ENCODE measurements at regions not wholly inside any gene's neighbourhood (a gene's known extent, or its start where the extent isn't known, plus 50 kb on each side); places are given as distances from the start of the nearest gene placed in this dataset.
"Not testable (repeated sequence)": the region's sequence is repeated elsewhere in the genome, so short reads cannot be mapped to it uniquely, and the experiment has no call there.

- TF ChIP-seq CREM (CRISPR knock-in tag; IDR thresholded peaks at IDR 0.05) (no peak), ATF1 (CRISPR knock-in tag; IDR thresholded peaks at IDR 0.05) (no peak), SMAD4 (CRISPR knock-in tag; IDR thresholded peaks at IDR 0.05) (no peak), ZNF416 (CRISPR knock-in tag; IDR thresholded peaks at IDR 0.05) (no peak), PRRX2 (CRISPR knock-in tag; IDR thresholded peaks at IDR 0.05) (no peak), GRHL2 (CRISPR knock-in tag; IDR thresholded peaks at IDR 0.05; ENCODE audit: insufficient replicate concordance, severe bottlenecking) (no peak), PRDM15 (CRISPR knock-in tag; IDR thresholded peaks at IDR 0.05) (no peak), ZNF281 (CRISPR knock-in tag; IDR thresholded peaks at IDR 0.05) (no peak), ZNF121 (CRISPR knock-in tag; IDR thresholded peaks at IDR 0.05) (no peak), SP1 (CRISPR knock-in tag; conservative IDR thresholded peaks at IDR 0.05) (no peak), ARID4B (CRISPR knock-in tag; IDR thresholded peaks at IDR 0.05; ENCODE audit: borderline replicate concordance) (no peak), TEAD1 (CRISPR knock-in tag; IDR thresholded peaks at IDR 0.05) (no peak)
These were observed 131.5 kb upstream of the SP8 start (continued) for GRCh38 chr7:20918156-20918555.

- peaks cover 30% of the 10 kb centered on the region for H3K9me3 Mint-ChIP-seq
- H3K27ac Mint-ChIP-seq; H3K4me1 Mint-ChIP-seq; H3K27me3 Mint-ChIP-seq (ENCODE audit: low read depth); ATAC-seq; DNase-seq (ENCODE audit: low spot score); POLR2A ChIA-PET; CTCF ChIA-PET; H3K4me3 Mint-ChIP-seq: not testable (repeated sequence)
- peaks cover 10% of the 10 kb centered on the region; the same call in 1 of the 2 replicates for H3K36me3 Mint-ChIP-seq
These were observed 140.5 kb upstream of the SP8 start for GRCh38 chr7:20927178-20927577.

- Mint-ChIP-seq H3K27me3 (ENCODE audit: low read depth) (no peaks in the 10 kb centered on the region), H3K27ac (no peak overlapping the region), H3K9me3 (peaks cover 22% of the 10 kb centered on the region), H3K36me3 (peaks cover 6% of the 10 kb centered on the region; the same call in 1 of the 2 replicates), H3K4me3 (no peak overlapping the region), H3K4me1 (no peaks in the 10 kb centered on the region)
- CTCF ChIA-PET, result no interaction called here
- no peak for ATAC-seq
- DNase-seq (ENCODE audit: low spot score), result no peak
- POLR2A ChIA-PET, result interaction anchor here (0.6 kb wide), 1 partner anchor 924 kb away, joined by 4 read pairs; no protein-coding TSS in a partner anchor
- no peak for TF ChIP-seq OVOL2 (CRISPR knock-in tag; IDR thresholded peaks at IDR 0.05; ENCODE audit: borderline replicate concordance)
- no peak for TF ChIP-seq MLX (CRISPR knock-in tag; IDR thresholded peaks at IDR 0.05)
- TF ChIP-seq ARID4B (CRISPR knock-in tag; IDR thresholded peaks at IDR 0.05; ENCODE audit: borderline replicate concordance), result no peak
- TF ChIP-seq NFE2L1 (CRISPR knock-in tag; IDR thresholded peaks at IDR 0.05), result no peak
- TF ChIP-seq ZNF425 (CRISPR knock-in tag; conservative IDR thresholded peaks at IDR 0.05), result no peak
These were observed 141.3 kb upstream of the SP8 start for GRCh38 chr7:20927976-20928375.
